ENCODE measurements at regions not wholly inside any gene's neighbourhood (a gene's known extent, or its start where the extent isn't known, plus 50 kb on each side); places are given as distances from the start of the nearest gene placed in this dataset.
A peak's percentile ranks its signal among the peaks of the same experiment; 100 is the strongest.
"Not testable (repeated sequence)": the region's sequence is repeated elsewhere in the genome, so short reads cannot be mapped to it uniquely, and the experiment has no call there.

- DNase-seq (ENCODE audit: low spot score), result no peak
These were observed 54.2 kb upstream of the OPRM1 start for GRCh38 chr6:153984811-153985210.

GRCh38 chr6:153980171-153980570 is 58.9 kb upstream of the OPRM1 start:
- no peak for DNase-seq (ENCODE audit: low spot score)

- DNase-seq (ENCODE audit: low spot score), result not testable (repeated sequence)
These were observed 60.0 kb upstream of the OPRM1 start for GRCh38 chr6:153978911-153979548.

GRCh38 chr6:153976921-153977693 is 61.9 kb upstream of the OPRM1 start:
- DNase-seq (ENCODE audit: low spot score), result peak; percentile 2

- DNase-seq (ENCODE audit: low spot score), result no peak
These were observed 73.0 kb upstream of the OPRM1 start for GRCh38 chr6:153966001-153966400.

- no peak for DNase-seq (ENCODE audit: low spot score)
These were observed 75.7 kb upstream of the OPRM1 start for GRCh38 chr6:153963352-153963751.

- DNase-seq (ENCODE audit: low spot score), result no peak
These were observed 76.5 kb upstream of the OPRM1 start for GRCh38 chr6:153962555-153962954.

- DNase-seq (ENCODE audit: low spot score), result no peak
These were observed 78.3 kb upstream of the OPRM1 start for GRCh38 chr6:153960741-153961140.

- no peak for DNase-seq (ENCODE audit: low spot score)
These were observed 78.8 kb upstream of the OPRM1 start for GRCh38 chr6:153960281-153960680.

- no peak for DNase-seq (ENCODE audit: low spot score)
These were observed 79.8 kb upstream of the OPRM1 start for GRCh38 chr6:153959276-153959675.

GRCh38 chr6:153958860-153959259 is 80.2 kb upstream of the OPRM1 start:
- no peak for DNase-seq (ENCODE audit: low spot score)

GRCh38 chr6:153957394-153957793 is 81.6 kb upstream of the OPRM1 start:
- DNase-seq (ENCODE audit: low spot score), result no peak

- no peak for DNase-seq (ENCODE audit: low spot score)
These were observed 82.2 kb upstream of the OPRM1 start for GRCh38 chr6:153956808-153957207.

GRCh38 chr6:153949616-153950015 is 89.4 kb upstream of the OPRM1 start:
- no peak for DNase-seq (ENCODE audit: low spot score)

- peak; percentile 1 for DNase-seq (ENCODE audit: low spot score)
These were observed 91.1 kb upstream of the OPRM1 start for GRCh38 chr6:153947808-153948447.

GRCh38 chr6:153944201-153944600 is 94.8 kb upstream of the OPRM1 start:
- no peak for DNase-seq (ENCODE audit: low spot score)

GRCh38 chr6:153942361-153942760 is 96.7 kb upstream of the OPRM1 start:
- DNase-seq (ENCODE audit: low spot score), result no peak

- DNase-seq (ENCODE audit: low spot score), result no peak
These were observed 97.3 kb upstream of the OPRM1 start for GRCh38 chr6:153941768-153942167.

GRCh38 chr6:153938876-153939275 is 100.2 kb upstream of the OPRM1 start:
- DNase-seq (ENCODE audit: low spot score), result no peak

GRCh38 chr6:153931431-153931830 is 107.6 kb upstream of the OPRM1 start:
- no peak for DNase-seq (ENCODE audit: low spot score)

GRCh38 chr6:153927867-153928266 is 111.2 kb upstream of the OPRM1 start:
- DNase-seq (ENCODE audit: low spot score), result no peak

GRCh38 chr6:153898360-153899059 is 140.5 kb upstream of the OPRM1 start:
- DNase-seq (ENCODE audit: low spot score), result no peak

- no peak for DNase-seq (ENCODE audit: low spot score)
These were observed 156.6 kb upstream of the OPRM1 start for GRCh38 chr6:153882411-153882810.
